Endothelial cell of umbilical vein (primary cell): ENCODE measurements at regions not wholly inside any gene's neighbourhood (a gene's known extent, or its start where the extent isn't known, plus 50 kb on each side); places are given as distances from the start of the nearest gene placed in this dataset.

Source experiments
- BruUV-seq: library from RNA; stranded (reverse); fragments of 400-500 nt; replicated peaks from 2 replicates; lab custom pipeline; 2021; lab: Mats Ljungman, UMichigan
- CTCF ChIA-PET: fragments of 300-600, 350-600 bp; sonication (Branson Sonifier 250); formaldehyde crosslinking; loops from one replicate; lab custom pipeline; 2021; ENCODE audit warnings: antibody characterized with exemption, inconsistent platforms; lab: Charles Lee
- POLR2A ChIA-PET: fragments of 300-600, 350-600 bp; sonication (Branson Sonifier 250); formaldehyde crosslinking; loops from one replicate; lab custom pipeline; 2021; ENCODE audit warnings: antibody characterized with exemption, inconsistent platforms; lab: Charles Lee
- DNase-seq: peaks from one replicate; pipeline ENCODE4 v3.0.0-alpha.2; 2011; ENCODE audit warnings: low read depth, low spot score
- FAIRE-seq: peaks from 2 replicates; lab custom pipeline; 2011; peaks lifted over from hg19 to GRCh38; lab: Jason Lieb, UNC
- H2AFZ ChIP-seq: 2 replicates; pipeline ENCODE4 v1.6.0; 2012; ENCODE audit warnings: low read depth, low read length, control low read depth, inconsistent platforms
- H3K27ac ChIP-seq: 2 replicates; pipeline ENCODE4 v1.5.1; 2011; ENCODE audit warnings: low read depth, mild to moderate bottlenecking, control low read depth, low read length, moderate library complexity; ENCODE audit not compliant: insufficient read depth
- H3K27me3 ChIP-seq, 2 experiments: 2 replicates each; pipeline versions ENCODE4 v1.6.0 to v1.6.1; 2011; ENCODE audit warnings: low read length in 2 of 2, mixed read lengths in 1 of 2; ENCODE audit not compliant: control insufficient read depth in 2 of 2, insufficient read depth in 2 of 2
- H3K36me3 ChIP-seq, 2 experiments: 2 replicates in 1 of 2; 3 replicates in 1 of 2; pipeline ENCODE4 v1.5.1; 2011; ENCODE audit warnings: low read length in 2 of 2, mild to moderate bottlenecking in 1 of 2, moderate library complexity in 1 of 2; ENCODE audit not compliant: control insufficient read depth in 2 of 2, insufficient read depth in 2 of 2; ENCODE audit errors: extremely low read depth in 1 of 2
- H3K4me1 ChIP-seq: 3 replicates; pipeline ENCODE4 v1.5.1; 2011; ENCODE audit warnings: mild to moderate bottlenecking, low read length; ENCODE audit not compliant: control insufficient read depth, insufficient read depth; ENCODE audit errors: extremely low read depth
- H3K4me2 ChIP-seq: 2 replicates; pipeline ENCODE4 v1.6.1; 2011; ENCODE audit warnings: low read length, control low read depth, mixed read lengths; ENCODE audit not compliant: insufficient read depth
- H3K4me3 ChIP-seq, 3 experiments: fragments of 200-600 bp in 1 of 3; sonication (generic), shearing (Covaris generic) in 1 of 3; replicated peaks in 1 of 3; 2 replicates each; pipeline ENCODE4 v1.5.1; 2011 to 2016; ENCODE audit warnings: control low read depth in 3 of 3, low read length in 3 of 3, mild to moderate bottlenecking in 2 of 3, inconsistent platforms in 1 of 3, low read depth in 1 of 3, moderate library complexity in 1 of 3; ENCODE audit not compliant: insufficient read depth in 1 of 3
- H3K79me2 ChIP-seq: 2 replicates; pipeline ENCODE4 v1.6.0; 2012; ENCODE audit warnings: low read length, inconsistent platforms; ENCODE audit not compliant: control insufficient read depth, insufficient read depth
- H3K9ac ChIP-seq: replicated peaks from 2 replicates; pipeline ENCODE3; 2011; ENCODE audit warnings: low read length, control low read depth; ENCODE audit not compliant: insufficient read depth; ENCODE audit errors: extremely low read depth
- H3K9me1 ChIP-seq: replicated peaks from 3 replicates; pipeline ENCODE4 v1.6.0; 2011; ENCODE audit warnings: mild to moderate bottlenecking, low read length; ENCODE audit not compliant: control insufficient read depth, insufficient read depth; ENCODE audit errors: extremely low read depth
- H3K9me3 ChIP-seq: replicated peaks from 2 replicates; pipeline ENCODE4 v1.5.1; 2012; ENCODE audit warnings: low read length, inconsistent platforms; ENCODE audit not compliant: control insufficient read depth, insufficient read depth
- H4K20me1 ChIP-seq: replicated peaks from 2 replicates; pipeline ENCODE3; 2011; ENCODE audit warnings: mild to moderate bottlenecking, low read length; ENCODE audit not compliant: control insufficient read depth, insufficient read depth; ENCODE audit errors: extremely low read depth
- EZH2 ChIP-seq: IDR thresholded peaks from 2 replicates; pipeline ENCODE4 v1.6.1; 2012; ENCODE audit warnings: borderline replicate concordance, low read depth, mild to moderate bottlenecking, moderate library complexity, low read length, inconsistent platforms; ENCODE audit not compliant: severe bottlenecking
- FOS ChIP-seq: IDR thresholded peaks from 2 replicates; pipeline ENCODE4 v1.6.1; 2011; ENCODE audit warnings: mild to moderate bottlenecking, low read length, moderate library complexity, borderline replicate concordance; ENCODE audit not compliant: insufficient read depth
- GATA2 ChIP-seq: IDR thresholded peaks from 2 replicates; pipeline ENCODE4 v1.7.0; 2011; ENCODE audit warnings: low read depth, mild to moderate bottlenecking, moderate library complexity, mixed read lengths, low read length; ENCODE audit not compliant: insufficient read length, insufficient read depth
- MYC ChIP-seq: IDR thresholded peaks from one replicate; pipeline ENCODE4 v1.6.1; 2011; ENCODE audit warnings: mild to moderate bottlenecking, low read depth, low read length
- POLR2AphosphoS5 ChIP-seq: IDR thresholded peaks from 2 replicates; pipeline ENCODE4 v1.6.1; 2012; ENCODE audit warnings: low read depth, mild to moderate bottlenecking, control low read depth, low read length, moderate library complexity; ENCODE audit not compliant: insufficient read depth
- dilution Hi-C: fragments of 300-500 bp; cut with MboI; formaldehyde crosslinking; loops from one replicate; pipeline ENCODE4 v1.15.0; 2019; ENCODE audit warnings: low sequenced_read_pairs; ENCODE audit not compliant: extremely low pct_ligation_motif_present
- intact Hi-C: fragments of 100-400 bp; cut with micrococcal nuclease; formaldehyde crosslinking; loops from one replicate; pipeline ENCODE4 v1.10.0; 2022
- TF ChIP-seq, protein P1 (sequence below), 2 donors: IDR thresholded peaks; 1 replicate in 1 of 2; 2 replicates in 1 of 2; pipeline ENCODE4 v1.5.1; 2011; ENCODE audit warnings: low read length in 2 of 2, mild to moderate bottlenecking in 2 of 2, moderate library complexity in 2 of 2, control low read depth in 1 of 2, inconsistent platforms in 1 of 2, low read depth in 1 of 2; ENCODE audit not compliant: insufficient read depth in 1 of 2; ENCODE audit errors: extremely low read depth in 1 of 2
- TF ChIP-seq, protein P2 (sequence below): IDR thresholded peaks from 2 replicates; pipeline ENCODE4 v1.6.1; 2011; ENCODE audit not compliant: insufficient read depth, insufficient read length

DNA sequence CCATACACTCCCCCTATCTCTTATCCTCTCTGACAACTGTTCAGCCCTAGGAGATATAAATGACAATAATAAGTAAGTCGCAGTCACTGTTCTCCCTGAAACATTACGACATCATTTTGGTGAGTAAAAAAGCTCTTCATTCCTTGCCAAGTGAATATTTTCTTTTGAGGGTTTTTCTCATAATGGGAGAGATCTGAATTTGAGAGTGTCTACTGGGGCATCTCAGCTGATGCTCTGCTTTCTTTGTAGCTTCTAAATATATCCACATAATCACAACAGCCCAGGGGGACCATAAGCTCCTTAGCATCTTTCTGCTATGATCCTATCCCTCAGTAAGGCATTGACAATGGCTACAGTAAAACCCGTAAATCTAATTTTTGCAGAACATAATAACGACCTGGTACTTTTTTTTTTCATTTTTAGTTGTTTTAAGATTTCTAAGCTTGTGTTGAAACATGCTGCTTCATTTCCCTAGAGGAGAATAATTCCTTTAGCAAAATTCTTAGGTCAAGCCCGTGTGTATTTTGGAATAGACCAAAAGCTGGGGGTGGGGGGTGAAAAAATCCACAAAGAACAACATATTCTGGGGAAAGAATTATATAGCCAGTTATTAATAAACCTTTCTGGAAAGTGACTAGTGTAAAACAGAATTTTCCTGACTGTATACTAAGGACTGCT is 78.1 kb upstream of the GPM6B start:
- CTCF ChIA-PET: no interaction called here
- FAIRE-seq: no peak
- no TSS peak for BruUV-seq

DNA sequence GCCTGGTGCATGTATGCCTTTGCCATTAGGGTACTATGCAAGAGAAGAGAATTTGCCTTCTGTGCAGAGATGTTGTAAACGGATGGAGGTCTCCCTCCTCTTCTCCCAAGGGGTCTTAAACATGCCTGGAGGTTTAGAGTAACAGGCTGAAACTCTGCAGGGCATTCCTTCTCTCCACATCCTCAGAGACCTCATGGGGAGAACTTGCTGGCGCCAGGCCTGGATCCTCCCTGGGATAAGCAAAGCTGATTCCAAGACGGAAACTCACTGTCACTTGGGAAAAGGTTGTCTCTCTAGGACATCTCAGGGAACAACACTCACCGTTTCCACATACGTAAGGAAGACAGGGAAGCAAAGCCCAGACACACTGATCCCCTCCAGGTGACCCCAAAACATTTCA is 76.9 kb upstream of the GPM6B start:
- Histone ChIP-seq H3K9me3 (no peaks in the 10 kb centered on the region), H3K9me1 (no peaks in the 10 kb centered on the region), H3K79me2 (no peaks in the 10 kb centered on the region), H3K9ac (no peak overlapping the region), H3K4me3 (no peak overlapping the region), H2AFZ (no peak overlapping the region), H3K27ac (no peak overlapping the region), H3K4me2 (no peak overlapping the region), H4K20me1 (no peaks in the 10 kb centered on the region), H3K4me1 (no peaks in the 10 kb centered on the region), H3K27me3 (peaks cover 0 to 2% of the 10 kb centered on the region in 2 experiments), H3K36me3 (no peaks in the 10 kb centered on the region)
- dilution Hi-C loops: no loop called here
- TF ChIP-seq EZH2 (no peak), MYC (no peak), POLR2AphosphoS5 (no peak)
- TF ChIP-seq, protein P1, sequence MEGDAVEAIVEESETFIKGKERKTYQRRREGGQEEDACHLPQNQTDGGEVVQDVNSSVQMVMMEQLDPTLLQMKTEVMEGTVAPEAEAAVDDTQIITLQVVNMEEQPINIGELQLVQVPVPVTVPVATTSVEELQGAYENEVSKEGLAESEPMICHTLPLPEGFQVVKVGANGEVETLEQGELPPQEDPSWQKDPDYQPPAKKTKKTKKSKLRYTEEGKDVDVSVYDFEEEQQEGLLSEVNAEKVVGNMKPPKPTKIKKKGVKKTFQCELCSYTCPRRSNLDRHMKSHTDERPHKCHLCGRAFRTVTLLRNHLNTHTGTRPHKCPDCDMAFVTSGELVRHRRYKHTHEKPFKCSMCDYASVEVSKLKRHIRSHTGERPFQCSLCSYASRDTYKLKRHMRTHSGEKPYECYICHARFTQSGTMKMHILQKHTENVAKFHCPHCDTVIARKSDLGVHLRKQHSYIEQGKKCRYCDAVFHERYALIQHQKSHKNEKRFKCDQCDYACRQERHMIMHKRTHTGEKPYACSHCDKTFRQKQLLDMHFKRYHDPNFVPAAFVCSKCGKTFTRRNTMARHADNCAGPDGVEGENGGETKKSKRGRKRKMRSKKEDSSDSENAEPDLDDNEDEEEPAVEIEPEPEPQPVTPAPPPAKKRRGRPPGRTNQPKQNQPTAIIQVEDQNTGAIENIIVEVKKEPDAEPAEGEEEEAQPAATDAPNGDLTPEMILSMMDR (IDR thresholded peaks at IDR 0.05; ENCODE audit: extremely low read depth in 1 of 2, insufficient read depth in 1 of 2, low read depth in 1 of 2, low read length in 2 of 2): no peak
- TF ChIP-seq, protein P2, sequence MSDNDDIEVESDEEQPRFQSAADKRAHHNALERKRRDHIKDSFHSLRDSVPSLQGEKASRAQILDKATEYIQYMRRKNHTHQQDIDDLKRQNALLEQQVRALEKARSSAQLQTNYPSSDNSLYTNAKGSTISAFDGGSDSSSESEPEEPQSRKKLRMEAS: no peak
- FAIRE-seq: no peak
- CTCF ChIA-PET: no interaction called here
- no TSS peak for BruUV-seq
- DNase-seq: no peak
- POLR2A ChIA-PET: no interaction called here
- intact Hi-C loops: no loop called here

More for the DNA sequence above, 78.1 kb upstream of the GPM6B start:
- dilution Hi-C loops (no loop called here), intact Hi-C loops (no loop called here)
- Histone ChIP-seq H3K36me3 (no peaks in the 10 kb centered on the region), H3K4me2 (no peak overlapping the region), H3K79me2 (no peaks in the 10 kb centered on the region), H3K4me1 (no peaks in the 10 kb centered on the region), H3K9me3 (no peaks in the 10 kb centered on the region), H4K20me1 (no peaks in the 10 kb centered on the region), H3K9ac (no peak overlapping the region), H3K27ac (no peak overlapping the region), H3K4me3 (no peak overlapping the region), H3K27me3 (peaks cover 0 to 2% of the 10 kb centered on the region in 2 experiments), H2AFZ (no peak overlapping the region), H3K9me1 (no peaks in the 10 kb centered on the region)
- POLR2A ChIA-PET: no interaction called here
- no peak for TF ChIP-seq EZH2
- no peak for TF ChIP-seq MYC
- no peak for TF ChIP-seq GATA2
- no peak for TF ChIP-seq FOS
- DNase-seq: no peak
